Gastrocnemius medialis (tissue), 4 donors: ENCODE measurements at regions not wholly inside any gene's neighbourhood (a gene's known extent, or its start where the extent isn't known, plus 50 kb on each side); places are given as distances from the start of the nearest gene placed in this dataset.

Experiments
- CTCF ChIP-seq, 5 experiments: fragments of 450-650 bp in 3 of 5; fragments of 200-600 bp in 2 of 5; sonication (generic) in 2 of 5; IDR thresholded peaks in 4 of 5; conservative IDR thresholded peaks in 1 of 5; 1 replicate in 4 of 5; 2 replicates in 1 of 5; pipeline ENCODE4 v1.5.1; 2016 to 2019; ENCODE audit warnings: antibody characterized with exemption in 5 of 5, mild to moderate bottlenecking in 3 of 5, moderate library complexity in 3 of 5
- POLR2A ChIP-seq, 2 donors: fragments of 450-650 bp; IDR thresholded peaks; one replicate each; pipeline ENCODE4 v1.6.1; 2017; ENCODE audit warnings: antibody characterized with exemption in 2 of 2, mild to moderate bottlenecking in 2 of 2, moderate library complexity in 2 of 2

- TF ChIP-seq CTCF (IDR thresholded peaks at IDR 0.05 in 4 of 5, conservative IDR thresholded peaks at IDR 0.05 in 1 of 5) (no peak), POLR2A (IDR thresholded peaks at IDR 0.05) (no peak)
These were observed 279.6 kb upstream of the PLET1 start for GRCh38 chr11:112540261-112540660.
